ENCODE measurements at regions not wholly inside any gene's neighbourhood (a gene's known extent, or its start where the extent isn't known, plus 50 kb on each side); places are given as distances from the start of the nearest gene placed in this dataset.

DNA sequence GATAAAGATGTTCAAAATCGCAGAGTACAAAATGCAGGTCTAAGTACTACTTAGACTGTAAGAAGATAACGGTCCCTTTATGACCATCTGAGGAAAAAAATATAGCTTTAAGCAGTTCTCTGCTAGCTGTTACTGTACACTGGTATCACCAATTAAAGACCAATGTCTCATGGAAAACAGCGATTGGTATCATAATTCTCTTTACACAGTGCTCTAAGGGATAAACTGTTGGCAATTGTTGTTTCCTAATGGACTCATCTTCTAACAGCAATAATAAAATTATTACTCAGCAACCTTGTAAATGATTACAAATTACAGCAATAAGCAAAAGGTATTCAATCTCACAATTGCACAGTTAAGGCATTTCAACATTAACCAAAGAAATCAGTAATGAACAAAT lies 142.2 kb upstream of the DLGAP1 start:
- no peak for TF ChIP-seq POLR2A (IDR thresholded peaks at IDR 0.05; ENCODE audit: low read length)
- TF ChIP-seq GATA1 (IDR thresholded peaks at IDR 0.05; ENCODE audit: low read depth, low read length), result no peak

Measured in erythroblast (primary cell).